ENCODE measurements at regions not wholly inside any gene's neighbourhood (a gene's known extent, or its start where the extent isn't known, plus 50 kb on each side); places are given as distances from the start of the nearest gene placed in this dataset.

DNA sequence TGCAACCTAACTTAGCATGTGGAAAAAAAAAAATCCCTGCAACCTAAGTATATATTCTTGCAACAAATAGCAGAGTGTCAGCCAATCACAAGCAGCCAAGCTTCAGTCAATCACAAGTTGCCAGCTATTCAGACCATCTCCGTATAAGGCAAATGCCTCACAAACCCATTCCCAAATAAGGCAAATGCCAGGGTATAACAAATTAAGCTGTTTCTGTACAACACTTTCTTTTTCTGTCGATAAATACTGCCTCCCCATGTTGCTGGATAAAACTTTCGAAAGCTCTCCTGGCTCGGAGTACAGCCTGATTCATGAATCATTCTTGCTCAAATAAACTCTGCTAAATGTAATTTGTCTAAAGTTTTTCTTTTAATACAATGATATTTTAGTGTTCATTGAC is 460.7 kb upstream of the SMIM31 start:
- no peak overlapping the region for H3K23ac ChIP-seq (ENCODE audit: insufficient read length)
- no peak overlapping the region for H2BK20ac ChIP-seq (ENCODE audit: low read length)
- no peak overlapping the region for H2BK120ac ChIP-seq (replicated peaks; ENCODE audit: low read depth, low read length)
- no peak overlapping the region for H3K4me3 ChIP-seq (ENCODE audit: extremely low read depth in 1 of 4, insufficient read depth in 2 of 4, low read depth in 3 of 4, low read length in 4 of 4)
- no peak overlapping the region for H3K14ac ChIP-seq (ENCODE audit: insufficient read length)
- H3K56ac ChIP-seq (replicated peaks; ENCODE audit: insufficient read length, low read depth, low read length): no peak overlapping the region
- no peak overlapping the region for H2BK5ac ChIP-seq (ENCODE audit: low read depth, low read length)
- POLR2A ChIA-PET (ENCODE audit: partially characterized antibody): interaction anchor here (0.6 kb wide), 1 partner anchor 43 kb away, joined by 5 read pairs; no protein-coding TSS in a partner anchor
- no peak for DNase-seq (ENCODE audit: low read depth in 1 of 2, low spot score in 2 of 2)
- H2BK15ac ChIP-seq (ENCODE audit: low read length): no peak overlapping the region
- no peak overlapping the region for H3K27ac ChIP-seq (ENCODE audit: low read depth, low read length)
- H4K5ac ChIP-seq (ENCODE audit: insufficient read length, low read depth, low read length): no peak overlapping the region
- TF ChIP-seq RFX5 (IDR thresholded peaks at IDR 0.05; ENCODE audit: borderline replicate concordance, low read depth, low read length) (no peak), SRF (IDR thresholded peaks at IDR 0.05; ENCODE audit: low read depth, low read length) (peak; percentile 65; the same call in 1 of the 2 replicates)
- no peaks in the 10 kb centered on the region for H4K20me1 ChIP-seq (replicated peaks in 1 of 2; ENCODE audit: control insufficient read depth in 1 of 2, insufficient read depth in 2 of 2, low read length in 2 of 2)
- H2AK5ac ChIP-seq (ENCODE audit: low read depth, low read length): no peak overlapping the region
- no peaks in the 10 kb centered on the region for H3K4me1 ChIP-seq (replicated peaks in 1 of 4; ENCODE audit: control insufficient read depth in 3 of 4, insufficient read depth in 4 of 4, low read length in 3 of 4)
- H3K27me3 ChIP-seq (replicated peaks in 1 of 4; ENCODE audit: control insufficient read depth in 3 of 4, extremely low read depth in 1 of 4, insufficient read depth in 3 of 4, low read length in 3 of 4): no peaks in the 10 kb centered on the region
- no peak overlapping the region for H3K18ac ChIP-seq (ENCODE audit: extremely low read depth, low read length)
- no peak overlapping the region for H2BK12ac ChIP-seq (ENCODE audit: low read depth, low read length)
- H3K4me2 ChIP-seq (ENCODE audit: insufficient read depth in 1 of 2, low read depth in 2 of 2, low read length in 2 of 2): no peak overlapping the region
- H3K4ac ChIP-seq (replicated peaks; ENCODE audit: insufficient read length, low read depth, low read length): no peak overlapping the region
- H2AFZ ChIP-seq (ENCODE audit: low read length): no peak overlapping the region
- no peaks in the 10 kb centered on the region for H3K79me2 ChIP-seq (ENCODE audit: control insufficient read depth in 1 of 2, insufficient read depth in 2 of 2, low read length in 2 of 2)
- no peaks in the 10 kb centered on the region for H3K79me1 ChIP-seq (ENCODE audit: low read depth, low read length)
- no peak overlapping the region for H3K9ac ChIP-seq (replicated peaks in 1 of 4; ENCODE audit: extremely low read depth in 1 of 4, low read depth in 3 of 4, low read length in 3 of 4)
- no peaks in the 10 kb centered on the region for H3K36me3 ChIP-seq (ENCODE audit: control insufficient read depth in 2 of 4, insufficient read depth in 4 of 4, low read length in 3 of 4)
- CTCF ChIA-PET (ENCODE audit: partially characterized antibody): no interaction called here
- no peak for FAIRE-seq
- H4K91ac ChIP-seq (replicated peaks; ENCODE audit: insufficient read length, low read length): no peak overlapping the region
- 78% methylated on average over 4 of the region's 4 CpGs; no CpG with 5 or more reads in 1 of the 2 experiments for WGBS, 2 experiments (ENCODE audit: extremely low coverage in 1 of 2, insufficient coverage in 1 of 2, insufficient read length in 1 of 2, insufficient replicate concordance in 2 of 2, low coverage in 1 of 2, low lambda C conversion rate in 2 of 2, missing lambda C conversion rate in 1 of 2)
- H3K23me2 ChIP-seq (ENCODE audit: low read depth, low read length): no peaks in the 10 kb centered on the region
- no peak overlapping the region for H4K8ac ChIP-seq (ENCODE audit: extremely low read depth, insufficient read depth, low read length)
- H3K9me3 ChIP-seq (ENCODE audit: insufficient read depth in 2 of 2, low read depth in 1 of 2, low read length in 1 of 2): no peaks in the 10 kb centered on the region

All from H1 (cell line).